Astrocyte (in vitro differentiated cells and primary cell): ENCODE measurements at regions not wholly inside any gene's neighbourhood (a gene's known extent, or its start where the extent isn't known, plus 50 kb on each side); places are given as distances from the start of the nearest gene placed in this dataset.

ENCODE experiments used
- DNase-seq: peaks from one replicate; pipeline ENCODE4 v3.0.0-alpha.2; 2010; ENCODE audit warnings: low read depth
- FAIRE-seq: peaks from 2 replicates; lab custom pipeline; 2011; peaks lifted over from hg19 to GRCh38; lab: Jason Lieb, UNC
- H2AFZ ChIP-seq: 2 replicates; pipeline ENCODE4 v1.6.0; 2012; ENCODE audit warnings: low read depth, low read length, inconsistent platforms
- H3K27ac ChIP-seq: 2 replicates; pipeline ENCODE4 v1.5.1; 2011; ENCODE audit warnings: low read depth, low read length, inconsistent platforms
- H3K27me3 ChIP-seq: 2 replicates; pipeline ENCODE4 v1.6.0; 2011; ENCODE audit warnings: low read length, inconsistent platforms; ENCODE audit not compliant: insufficient read depth
- H3K36me3 ChIP-seq: 2 replicates; pipeline ENCODE4 v1.5.1; 2011; ENCODE audit warnings: low read length, inconsistent platforms; ENCODE audit not compliant: insufficient read depth
- H3K4me1 ChIP-seq: 2 replicates; pipeline ENCODE4 v1.5.1; 2011; ENCODE audit warnings: low read length, inconsistent platforms; ENCODE audit not compliant: insufficient read depth
- H3K4me2 ChIP-seq: 2 replicates; pipeline ENCODE4 v1.6.0; 2012; ENCODE audit warnings: low read length, inconsistent platforms
- H3K4me3 ChIP-seq: 2 replicates; pipeline ENCODE4 v1.5.1; 2011; ENCODE audit warnings: low read depth, mild to moderate bottlenecking, low read length, inconsistent platforms; ENCODE audit not compliant: insufficient read depth
- H3K79me2 ChIP-seq: 2 replicates; pipeline ENCODE4 v1.6.0; 2012; ENCODE audit warnings: mild to moderate bottlenecking, low read length, inconsistent platforms; ENCODE audit not compliant: insufficient read depth
- H3K9ac ChIP-seq: 2 replicates; pipeline ENCODE4 v1.6.0; 2012; ENCODE audit warnings: mild to moderate bottlenecking, low read length, inconsistent platforms
- H3K9me3 ChIP-seq: 2 replicates; pipeline ENCODE4 v1.5.1; 2012; ENCODE audit warnings: low read depth, mild to moderate bottlenecking, low read length, inconsistent platforms; ENCODE audit not compliant: insufficient read depth
- H4K20me1 ChIP-seq: 2 replicates; pipeline ENCODE4 v1.6.0; 2012; ENCODE audit warnings: low read length, inconsistent platforms; ENCODE audit not compliant: insufficient read depth
- H3K27ac Mint-ChIP-seq: one replicate; pipeline ENCODE4 v1.8.0; 2021; ENCODE audit warnings: mild to moderate bottlenecking, mixed read lengths; ENCODE audit not compliant: unreplicated experiment
- H3K27me3 Mint-ChIP-seq: one replicate; pipeline ENCODE4 v1.8.0; 2021; ENCODE audit warnings: low read depth, mixed read lengths; ENCODE audit not compliant: unreplicated experiment
- H3K36me3 Mint-ChIP-seq: one replicate; pipeline ENCODE4 v1.8.0; 2021; ENCODE audit warnings: low read depth, mixed read lengths; ENCODE audit not compliant: unreplicated experiment
- H3K4me1 Mint-ChIP-seq: one replicate; pipeline ENCODE4 v1.8.0; 2021; ENCODE audit warnings: low read depth, mixed read lengths; ENCODE audit not compliant: unreplicated experiment
- H3K4me3 Mint-ChIP-seq: one replicate; pipeline ENCODE4 v1.8.0; 2021; ENCODE audit warnings: mild to moderate bottlenecking, moderate library complexity, mixed read lengths; ENCODE audit not compliant: unreplicated experiment
- H3K9me3 Mint-ChIP-seq: one replicate; pipeline ENCODE4 v1.8.0; 2021; ENCODE audit warnings: mild to moderate bottlenecking, mixed read lengths; ENCODE audit not compliant: unreplicated experiment
- EZH2 ChIP-seq: IDR thresholded peaks from 2 replicates; pipeline ENCODE4 v1.6.1; 2012; ENCODE audit warnings: mild to moderate bottlenecking, low read length, inconsistent platforms; ENCODE audit not compliant: insufficient read depth
- TF ChIP-seq, protein P1 (sequence below): IDR thresholded peaks from 2 replicates; pipeline ENCODE4 v1.5.1; 2011; ENCODE audit warnings: low read depth, mild to moderate bottlenecking, inconsistent platforms, low read length, moderate library complexity; ENCODE audit not compliant: insufficient read depth

- no peaks in the 10 kb centered on the region for H3K36me3 Mint-ChIP-seq
Measured at GRCh38 chr15:85302271-85302670, 78.1 kb upstream of the AKAP13 start.

DNA sequence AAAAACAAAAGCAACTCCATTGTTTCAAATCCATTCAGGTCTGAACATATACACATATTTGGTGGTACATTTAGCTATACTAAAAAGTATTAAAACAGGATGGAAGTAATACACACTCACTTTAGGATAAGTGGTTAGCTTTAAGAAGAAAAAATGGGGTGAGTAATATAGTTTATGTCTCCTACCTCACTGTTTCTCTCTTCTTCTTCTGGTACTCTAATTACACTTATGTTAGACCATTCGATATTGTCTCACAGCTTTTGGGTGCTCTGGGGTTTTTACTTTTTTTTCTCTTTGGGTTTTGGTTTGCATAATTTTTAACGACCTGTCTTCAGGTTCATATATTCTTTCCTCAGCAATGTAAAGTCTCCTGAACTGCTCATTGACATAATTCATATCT, 75.4 kb upstream of the AKAP13 start:
- no peaks in the 10 kb centered on the region for H3K4me1 ChIP-seq
- H3K4me2 ChIP-seq = no peak overlapping the region
- H3K27me3 ChIP-seq = no peaks in the 10 kb centered on the region
- peaks cover 7% of the 10 kb centered on the region for H3K4me1 Mint-ChIP-seq
- H3K4me3 ChIP-seq = no peak overlapping the region
- no peak for DNase-seq
- H3K9me3 Mint-ChIP-seq = peaks cover 5% of the 10 kb centered on the region
- H3K27ac Mint-ChIP-seq = no peak overlapping the region
- H3K36me3 ChIP-seq = no peaks in the 10 kb centered on the region
- H3K9ac ChIP-seq = no peak overlapping the region
- no peak overlapping the region for H2AFZ ChIP-seq
- H3K79me2 ChIP-seq = no peaks in the 10 kb centered on the region
- no peaks in the 10 kb centered on the region for H3K9me3 ChIP-seq
- no peaks in the 10 kb centered on the region for H4K20me1 ChIP-seq
- no peak overlapping the region for H3K27ac ChIP-seq
- no peaks in the 10 kb centered on the region for H3K36me3 Mint-ChIP-seq
- H3K27me3 Mint-ChIP-seq = peaks cover 4% of the 10 kb centered on the region
- TF ChIP-seq, protein P1, sequence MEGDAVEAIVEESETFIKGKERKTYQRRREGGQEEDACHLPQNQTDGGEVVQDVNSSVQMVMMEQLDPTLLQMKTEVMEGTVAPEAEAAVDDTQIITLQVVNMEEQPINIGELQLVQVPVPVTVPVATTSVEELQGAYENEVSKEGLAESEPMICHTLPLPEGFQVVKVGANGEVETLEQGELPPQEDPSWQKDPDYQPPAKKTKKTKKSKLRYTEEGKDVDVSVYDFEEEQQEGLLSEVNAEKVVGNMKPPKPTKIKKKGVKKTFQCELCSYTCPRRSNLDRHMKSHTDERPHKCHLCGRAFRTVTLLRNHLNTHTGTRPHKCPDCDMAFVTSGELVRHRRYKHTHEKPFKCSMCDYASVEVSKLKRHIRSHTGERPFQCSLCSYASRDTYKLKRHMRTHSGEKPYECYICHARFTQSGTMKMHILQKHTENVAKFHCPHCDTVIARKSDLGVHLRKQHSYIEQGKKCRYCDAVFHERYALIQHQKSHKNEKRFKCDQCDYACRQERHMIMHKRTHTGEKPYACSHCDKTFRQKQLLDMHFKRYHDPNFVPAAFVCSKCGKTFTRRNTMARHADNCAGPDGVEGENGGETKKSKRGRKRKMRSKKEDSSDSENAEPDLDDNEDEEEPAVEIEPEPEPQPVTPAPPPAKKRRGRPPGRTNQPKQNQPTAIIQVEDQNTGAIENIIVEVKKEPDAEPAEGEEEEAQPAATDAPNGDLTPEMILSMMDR = no peak
- no peak for TF ChIP-seq EZH2
- no peak for FAIRE-seq
- H3K4me3 Mint-ChIP-seq = no peak overlapping the region

More at GRCh38 chr15:85302271-85302670, 78.1 kb upstream of the AKAP13 start:
- Histone ChIP-seq H4K20me1 (no peaks in the 10 kb centered on the region), H3K4me2 (no peak overlapping the region), H3K27ac (no peak overlapping the region), H3K9ac (no peak overlapping the region), H3K27me3 (no peaks in the 10 kb centered on the region), H3K9me3 (no peaks in the 10 kb centered on the region), H3K4me1 (no peaks in the 10 kb centered on the region), H3K4me3 (no peak overlapping the region), H3K79me2 (no peaks in the 10 kb centered on the region), H3K36me3 (no peaks in the 10 kb centered on the region), H2AFZ (no peak overlapping the region)
- DNase-seq = no peak
- no peak overlapping the region for H3K4me3 Mint-ChIP-seq
- H3K27ac Mint-ChIP-seq = no peak overlapping the region
- peaks cover 4% of the 10 kb centered on the region for H3K27me3 Mint-ChIP-seq
- no peaks in the 10 kb centered on the region for H3K9me3 Mint-ChIP-seq
- no peak for FAIRE-seq
- TF ChIP-seq, protein P1 = no peak
- no peak for TF ChIP-seq EZH2
- H3K4me1 Mint-ChIP-seq = peaks cover 7% of the 10 kb centered on the region

- H4K20me1 ChIP-seq = no peaks in the 10 kb centered on the region
- H3K4me2 ChIP-seq = no peak overlapping the region
- no peak overlapping the region for H3K9ac ChIP-seq
- TF ChIP-seq, protein P1 = no peak
- no peak for TF ChIP-seq EZH2
- peaks cover 8% of the 10 kb centered on the region for H3K4me1 Mint-ChIP-seq
- H3K4me3 Mint-ChIP-seq = no peak overlapping the region
- peaks cover 5% of the 10 kb centered on the region for H3K9me3 Mint-ChIP-seq
- H3K9me3 ChIP-seq = no peaks in the 10 kb centered on the region
- H3K27me3 ChIP-seq = no peaks in the 10 kb centered on the region
- H3K27me3 Mint-ChIP-seq = peaks cover 4% of the 10 kb centered on the region
- no peak overlapping the region for H3K4me3 ChIP-seq
- no peak overlapping the region for H3K27ac ChIP-seq
- FAIRE-seq (no peak), DNase-seq (no peak)
- H3K79me2 ChIP-seq = no peaks in the 10 kb centered on the region
- no peaks in the 10 kb centered on the region for H3K36me3 Mint-ChIP-seq
- no peak overlapping the region for H2AFZ ChIP-seq
- no peaks in the 10 kb centered on the region for H3K4me1 ChIP-seq
- no peaks in the 10 kb centered on the region for H3K36me3 ChIP-seq
- no peak overlapping the region for H3K27ac Mint-ChIP-seq
Measured at GRCh38 chr15:85306946-85307686, 73.3 kb upstream of the AKAP13 start.
